Activated CD4-positive, CD25-positive, alpha-beta regulatory T cell (primary cell): ENCODE measurements at regions not wholly inside any gene's neighbourhood (a gene's known extent, or its start where the extent isn't known, plus 50 kb on each side); places are given as distances from the start of the nearest gene placed in this dataset.
"Not testable (repeated sequence)": the region's sequence is repeated elsewhere in the genome, so short reads cannot be mapped to it uniquely, and the experiment has no call there.

Experiments
- DNase-seq, 4 experiments: peaks; one replicate each; lab custom pipeline; 2025; lab: John Stamatoyannopoulos, UW

DNA sequence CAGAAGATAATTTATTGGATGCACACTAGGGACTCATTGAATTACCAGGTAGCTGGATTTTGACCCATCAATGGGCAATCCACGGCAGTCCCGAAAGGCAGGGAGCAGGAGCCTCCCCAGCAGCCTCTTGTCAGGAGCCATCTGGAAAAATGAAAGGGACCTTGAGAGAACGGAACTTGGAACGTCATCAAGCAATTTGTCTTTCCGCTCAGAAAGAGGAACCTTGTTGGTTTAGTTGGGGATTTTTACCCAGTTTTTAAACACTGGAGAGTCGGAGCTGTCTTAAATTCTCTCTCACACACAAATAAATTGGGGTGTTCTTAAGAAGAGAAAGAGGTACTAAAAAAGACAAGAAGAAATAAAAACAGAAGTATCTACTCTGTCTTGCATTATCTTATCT, 1351.7 kb upstream of the TMEM132C start:
- DNase-seq, result no peak

DNA sequence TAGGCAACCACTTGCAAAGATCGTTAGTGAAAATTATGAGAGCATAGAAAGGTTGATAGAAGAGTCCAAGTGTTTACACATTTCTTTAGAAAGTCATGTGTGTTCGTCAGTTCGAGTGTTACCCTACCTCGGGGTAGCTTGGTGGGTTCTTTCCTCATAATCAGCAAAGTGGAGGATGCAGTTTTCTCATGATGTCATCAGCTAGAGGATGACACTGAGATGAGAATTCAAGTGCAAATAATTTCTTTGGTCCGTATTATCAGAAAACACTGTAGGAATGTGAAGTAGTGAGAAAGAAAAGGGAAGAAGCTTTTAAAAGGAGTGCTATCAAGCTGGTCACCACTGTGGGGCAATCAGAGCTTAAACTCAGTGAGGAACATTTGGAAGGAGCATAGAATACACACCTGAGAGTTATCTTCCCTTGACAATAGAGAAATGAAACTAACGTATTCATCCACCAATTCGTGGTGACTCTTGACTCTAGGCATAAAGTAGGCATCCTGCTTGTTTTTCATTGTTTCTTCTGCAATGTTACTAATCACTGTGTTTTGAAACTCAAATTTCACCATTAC, 1340.9 kb upstream of the TMEM132C start:
- no peak for DNase-seq

DNA sequence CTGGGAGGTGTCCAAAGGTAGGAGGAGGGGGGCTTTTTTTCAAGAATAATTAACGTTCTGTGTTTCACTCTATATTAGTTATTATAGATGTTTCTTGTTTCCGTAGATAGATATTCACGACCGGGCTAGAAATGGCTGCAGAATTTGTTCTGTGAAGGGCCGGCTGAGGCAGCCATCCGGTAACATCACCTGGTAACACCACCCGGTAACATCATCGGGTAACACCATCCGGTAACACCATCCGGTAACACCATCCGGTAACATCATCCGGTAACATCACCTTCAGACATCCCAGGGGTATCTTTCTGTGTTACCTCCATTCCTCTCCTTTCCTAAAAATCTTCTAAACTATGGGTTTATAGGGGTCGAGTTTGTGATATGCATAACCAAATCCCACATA, 1336.7 kb upstream of the TMEM132C start:
- no peak for DNase-seq

DNA sequence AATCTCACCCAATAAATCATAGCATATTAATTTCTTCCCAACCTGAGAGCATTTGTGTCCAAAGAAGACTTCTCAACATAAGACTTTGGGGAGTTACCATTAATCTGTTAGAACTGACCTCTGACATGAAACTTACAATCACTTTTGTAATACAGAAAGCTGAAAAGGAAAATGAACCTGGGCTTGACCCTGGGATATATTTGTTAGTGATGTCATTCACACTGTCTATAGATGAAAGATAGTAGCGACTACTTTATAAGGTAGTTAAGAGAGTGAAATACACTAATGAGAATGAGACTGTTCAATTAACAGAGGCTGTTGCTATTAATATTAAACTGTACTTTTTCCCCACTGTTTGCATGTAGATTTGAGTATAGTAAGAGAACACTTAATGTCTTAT, 1334.8 kb upstream of the TMEM132C start:
- DNase-seq, result no peak

DNA sequence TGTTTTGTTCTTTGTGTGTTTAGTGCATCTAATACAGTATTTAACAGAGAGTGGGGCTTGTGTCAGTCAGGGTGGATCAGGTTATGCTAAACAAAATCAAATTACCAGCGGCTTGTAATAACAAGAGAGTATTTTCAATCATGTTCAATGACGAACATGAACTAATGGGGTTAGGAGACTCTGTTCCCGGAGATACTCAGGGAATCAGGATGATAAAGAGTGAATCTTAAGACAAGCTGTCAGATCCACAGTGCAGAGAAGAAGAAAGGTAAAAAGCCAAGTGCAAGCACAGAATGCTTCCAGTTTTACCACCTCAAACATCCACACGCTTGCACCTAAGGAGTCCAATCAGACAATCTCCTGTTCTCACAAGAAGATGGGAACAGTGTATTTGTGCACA, 1331.5 kb upstream of the TMEM132C start:
- DNase-seq, result no peak

DNA sequence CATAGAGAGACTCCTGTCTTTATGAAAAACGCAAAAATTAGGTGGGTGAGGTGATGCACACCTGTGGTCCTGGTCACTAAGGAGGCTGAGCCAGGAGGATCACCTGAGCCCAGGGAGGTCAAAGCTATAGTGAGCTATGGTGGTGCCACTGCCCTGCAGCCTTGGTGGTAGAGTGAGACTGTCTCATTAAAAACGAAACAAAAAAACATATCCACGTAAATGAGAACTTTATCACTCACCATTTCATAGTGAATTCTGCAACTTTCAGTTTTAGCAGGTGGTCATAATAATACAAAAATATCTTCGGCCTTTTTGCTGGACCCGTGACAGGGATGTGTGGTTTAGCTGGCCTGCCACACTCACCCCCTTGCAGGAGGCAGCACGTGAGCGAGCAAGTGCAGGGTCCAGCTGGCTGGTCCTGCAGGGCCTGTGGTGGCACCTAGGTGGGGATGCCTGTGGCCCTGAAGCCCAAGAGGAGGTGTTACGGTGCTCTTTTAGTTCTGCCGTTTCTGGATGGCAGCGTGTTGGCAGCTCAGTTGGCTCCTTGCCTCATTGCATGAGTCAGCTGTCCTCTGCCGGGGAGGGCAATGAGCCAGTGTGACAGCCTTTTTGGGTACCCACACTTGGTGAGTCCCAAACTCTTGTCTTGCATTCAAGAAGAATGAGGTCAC, 1330.7 kb upstream of the TMEM132C start:
- DNase-seq, result no peak

DNA sequence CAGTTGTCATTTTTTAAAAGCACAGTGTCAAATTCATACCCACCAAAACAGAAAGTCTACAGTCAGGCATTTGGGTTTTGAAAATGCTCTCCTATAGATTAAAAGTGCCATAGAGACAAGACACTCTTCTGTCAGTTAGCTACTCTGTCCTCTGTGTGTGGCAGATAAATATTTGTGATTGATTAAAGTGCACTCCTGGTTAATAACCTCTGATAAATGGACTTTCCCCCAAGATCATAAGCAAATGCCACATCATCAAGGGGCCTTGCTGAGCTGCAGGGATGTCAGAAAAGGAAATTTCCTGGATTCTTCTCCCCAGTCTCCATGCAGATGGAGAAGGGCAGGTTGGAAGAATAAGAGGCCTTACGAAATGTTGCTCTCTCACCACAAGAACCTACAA, 1329.5 kb upstream of the TMEM132C start:
- no peak for DNase-seq

DNA sequence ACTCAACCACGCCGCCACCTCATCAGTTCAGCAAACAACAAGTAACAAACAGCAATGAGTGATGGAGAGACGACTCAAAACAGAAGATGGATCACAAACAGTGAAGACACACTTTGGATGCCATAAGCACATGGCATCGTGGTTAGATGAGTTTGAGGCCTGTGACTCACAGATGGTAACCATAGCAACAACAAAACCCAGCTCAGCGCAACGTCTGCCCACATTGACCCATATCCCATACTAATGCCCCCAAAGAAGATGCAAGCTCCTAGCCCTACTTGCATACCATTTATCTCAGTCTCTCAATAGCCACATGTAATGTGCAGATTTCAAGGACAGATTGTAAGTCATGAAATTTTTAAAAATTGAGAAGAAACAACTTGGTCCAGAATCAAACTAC, 1322.3 kb upstream of the TMEM132C start:
- no peak for DNase-seq

DNA sequence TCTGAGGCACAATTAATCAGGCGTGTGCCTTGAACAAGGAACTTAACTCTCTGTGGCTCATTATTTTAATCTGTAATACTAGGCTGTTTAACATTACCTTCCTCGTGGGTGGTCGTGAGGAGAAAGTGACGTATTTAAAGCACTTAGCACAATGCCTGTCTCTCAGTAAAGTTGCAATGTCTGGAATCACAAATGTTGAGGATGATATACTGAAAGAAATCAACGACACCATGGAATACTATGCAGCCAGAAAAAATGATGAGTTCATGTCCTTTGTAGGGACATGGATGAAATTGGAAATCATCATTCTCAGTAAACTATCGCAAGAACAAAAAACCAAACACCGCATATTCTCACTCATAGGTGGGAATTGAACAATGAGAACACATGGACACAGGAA, 1320.0 kb upstream of the TMEM132C start:
- not testable (repeated sequence) for DNase-seq

DNA sequence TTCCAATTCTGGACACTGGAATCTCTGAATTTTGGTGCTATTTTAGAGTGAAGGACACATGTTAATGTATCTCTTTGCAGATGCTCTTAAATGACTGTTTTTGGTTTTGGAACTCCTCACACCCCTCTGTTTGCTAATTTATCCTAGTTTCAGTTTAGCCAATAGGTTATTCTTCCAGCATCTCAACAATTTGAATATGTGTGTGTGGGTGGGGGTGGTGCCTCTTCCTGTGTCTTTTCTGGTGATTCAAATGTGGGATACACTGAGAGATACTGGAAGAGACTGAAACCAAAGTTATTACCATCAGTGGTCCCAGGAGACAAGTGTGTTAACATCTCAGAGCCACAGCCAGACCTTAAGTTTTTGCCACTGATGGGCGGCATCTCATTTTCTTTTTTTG, 1317.4 kb upstream of the TMEM132C start:
- DNase-seq, result no peak

DNA sequence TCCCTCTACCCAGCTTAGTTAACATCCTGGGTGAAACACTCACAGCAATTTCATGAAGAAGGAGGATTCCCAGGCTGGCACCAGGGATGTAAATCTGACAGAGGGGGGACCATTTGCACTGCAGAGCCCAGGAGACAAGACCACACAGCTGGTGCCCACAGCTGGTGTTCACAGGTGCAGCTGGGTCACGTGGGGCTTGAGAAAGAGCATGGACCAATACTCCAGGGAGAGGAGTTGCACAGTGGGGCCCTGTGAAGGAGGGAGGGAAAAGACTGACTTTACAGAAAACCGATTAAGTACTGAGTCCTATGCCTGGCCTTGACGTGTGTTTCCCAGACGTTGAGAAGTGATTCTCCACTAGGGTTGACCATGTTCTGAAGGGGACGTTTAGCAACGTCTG, 1316.7 kb upstream of the TMEM132C start:
- no peak for DNase-seq

DNA sequence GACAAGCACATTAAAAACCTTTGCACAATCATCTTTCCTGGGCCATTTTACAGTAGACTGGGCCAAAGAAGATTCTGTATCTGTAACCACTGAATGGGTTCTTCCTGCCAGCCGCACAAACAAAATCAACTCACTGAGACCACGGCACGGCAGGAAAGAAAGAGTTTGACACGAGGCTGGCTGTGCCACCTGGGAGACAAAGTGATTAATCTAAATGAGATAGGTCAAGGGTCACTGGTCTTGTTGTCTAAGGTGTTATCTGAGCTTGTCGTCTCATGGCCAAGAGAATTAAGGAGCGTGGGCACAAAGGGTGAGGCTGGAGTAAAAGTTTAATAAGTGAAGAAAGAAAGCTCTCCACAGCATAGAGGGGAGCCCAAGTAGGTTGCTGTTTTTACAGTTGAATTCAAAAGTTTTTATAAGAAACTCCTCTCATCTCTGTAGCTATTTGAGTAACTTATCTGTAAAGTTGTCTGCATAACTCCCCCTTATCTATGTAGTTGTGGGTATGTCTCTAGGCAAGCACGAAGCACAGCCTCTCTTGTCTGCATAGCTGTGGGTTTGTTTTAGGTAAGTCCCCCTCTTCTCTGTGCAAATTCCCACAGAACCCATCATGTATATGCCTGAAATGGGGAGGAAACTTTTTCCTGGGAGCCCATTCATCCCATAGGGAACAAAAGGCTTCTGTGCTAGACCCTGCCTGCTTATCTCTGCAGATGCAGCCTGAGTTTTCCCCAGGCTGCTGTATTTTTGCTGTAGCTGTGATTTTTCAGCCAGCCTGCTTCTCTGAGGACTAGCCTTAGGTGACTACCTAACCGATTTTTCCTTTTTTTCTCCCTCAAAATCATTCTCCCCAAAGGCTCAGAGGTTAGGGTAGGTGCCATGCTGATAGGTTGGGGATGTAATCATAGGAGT, 1314.6 kb upstream of the TMEM132C start:
- no peak for DNase-seq

DNA sequence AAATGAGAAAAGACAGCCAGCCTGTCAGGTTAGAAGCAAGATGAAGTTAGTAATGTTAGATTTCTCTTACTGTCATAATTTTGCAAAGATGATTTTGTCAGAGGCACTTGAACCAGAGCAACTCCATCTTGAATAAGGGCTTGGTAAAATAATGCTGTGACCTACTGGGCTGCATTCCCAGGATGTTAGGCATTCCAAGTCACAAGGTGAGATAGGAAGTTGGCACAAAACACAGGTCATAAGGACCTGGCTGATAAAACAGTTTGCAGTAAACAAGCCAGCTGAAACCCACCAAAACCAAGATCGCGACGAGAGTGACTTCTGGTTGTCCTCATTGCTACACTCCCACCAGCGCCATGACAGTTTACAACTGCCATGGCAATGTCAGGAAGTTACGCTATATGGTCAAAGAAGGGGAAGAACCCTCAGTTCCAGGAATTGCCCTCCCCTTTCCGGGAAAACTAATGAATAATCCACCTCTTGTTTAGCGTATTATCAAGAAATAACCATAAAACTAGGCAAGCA, 1313.5 kb upstream of the TMEM132C start:
- no peak for DNase-seq

DNA sequence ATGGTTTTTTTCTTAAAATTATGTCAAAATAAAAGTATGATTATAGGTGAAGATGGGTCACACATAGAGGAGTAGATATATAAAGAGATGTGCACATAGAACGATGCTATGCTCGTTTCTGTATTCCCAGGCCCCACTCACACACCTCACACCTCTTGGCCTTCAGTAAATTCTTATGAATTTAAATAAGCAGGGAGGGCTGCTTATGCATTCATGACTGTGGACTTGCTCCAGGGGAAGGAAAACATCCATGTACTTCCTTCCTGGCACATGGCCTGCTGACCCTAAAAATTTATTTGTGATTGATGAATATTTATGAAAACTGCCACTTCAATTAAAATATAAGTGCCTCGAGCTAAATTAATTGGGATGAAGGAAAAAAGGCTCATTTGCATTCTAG, 1306.7 kb upstream of the TMEM132C start:
- no peak for DNase-seq

DNA sequence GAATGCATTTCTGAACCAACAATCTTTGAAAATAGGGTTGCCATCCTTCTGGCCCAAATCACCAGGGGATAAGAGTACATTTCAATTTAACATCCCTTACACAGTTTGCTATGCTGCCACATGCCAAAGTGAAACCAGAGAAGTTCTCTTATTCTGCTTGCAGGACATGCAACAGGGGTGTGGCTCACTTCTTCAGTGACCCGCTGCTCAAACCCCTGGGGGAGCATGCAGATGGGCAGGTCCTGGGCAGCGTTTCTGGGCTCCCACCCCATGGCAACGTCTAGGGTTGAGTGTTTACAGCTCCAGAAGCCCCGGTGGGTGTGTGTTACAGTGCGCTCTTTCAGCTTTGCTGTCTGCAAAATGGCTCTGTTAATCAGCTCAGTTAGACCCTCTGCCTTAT, 1306.3 kb upstream of the TMEM132C start:
- no peak for DNase-seq

DNA sequence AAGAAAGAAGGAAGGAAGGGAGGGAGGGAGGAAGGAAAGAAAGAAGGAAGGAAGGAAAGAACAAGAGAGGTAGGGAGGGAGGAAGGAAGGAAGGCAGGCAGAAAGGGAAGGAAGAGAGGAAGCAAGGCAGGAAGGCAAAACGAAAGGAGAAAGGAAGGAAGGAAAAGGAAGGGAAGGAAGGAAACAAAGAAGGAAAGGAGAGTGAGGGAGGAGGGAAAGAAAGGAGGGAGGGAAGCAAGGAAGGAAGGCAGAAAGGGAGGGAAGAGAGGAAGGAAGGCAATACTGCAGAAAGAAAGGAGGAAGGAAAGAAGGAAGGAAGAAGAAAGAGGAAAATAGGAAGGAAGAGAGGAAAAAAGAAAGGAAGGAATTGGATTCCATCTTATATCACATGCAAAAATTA, 1303.1 kb upstream of the TMEM132C start:
- no peak for DNase-seq

DNA sequence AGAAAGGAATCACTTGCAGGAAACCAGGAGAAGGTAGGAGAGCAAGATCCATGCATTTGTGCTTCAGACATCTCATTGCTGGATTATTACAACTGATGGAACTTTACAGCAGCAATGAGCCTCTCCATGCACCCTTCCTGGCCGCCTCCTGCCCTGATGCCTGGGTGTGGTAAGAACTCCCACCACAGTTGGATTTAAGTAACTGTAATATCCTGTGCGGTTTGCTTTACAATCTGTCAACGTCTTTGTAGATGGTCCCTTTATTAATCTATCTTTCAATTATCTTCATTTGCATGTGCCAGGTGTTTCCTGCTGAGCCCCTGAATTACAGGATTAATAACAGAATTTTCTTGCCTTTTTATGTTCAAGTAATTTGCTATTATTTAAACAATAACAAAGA, 1300.5 kb upstream of the TMEM132C start:
- DNase-seq, result no peak

DNA sequence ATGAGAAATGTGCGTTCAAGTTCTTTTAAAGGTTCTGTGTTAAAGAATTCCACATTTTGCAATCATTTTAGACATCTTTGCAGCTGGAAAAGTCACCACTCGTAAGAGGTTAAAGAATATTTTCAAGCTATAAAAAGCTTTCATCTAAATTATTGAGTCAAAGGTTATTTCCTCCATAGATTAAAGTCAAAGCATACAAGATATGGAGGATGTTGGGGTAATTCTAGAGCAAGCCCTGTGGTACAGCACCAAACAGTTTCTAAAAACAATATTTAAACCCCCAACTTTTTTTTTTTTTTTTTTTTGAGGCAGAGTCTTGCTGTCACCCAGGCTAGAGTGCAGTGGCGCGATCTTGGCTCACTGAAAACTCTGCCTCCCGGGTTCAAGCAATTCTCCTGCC, 1299.8 kb upstream of the TMEM132C start:
- DNase-seq, result no peak

DNA sequence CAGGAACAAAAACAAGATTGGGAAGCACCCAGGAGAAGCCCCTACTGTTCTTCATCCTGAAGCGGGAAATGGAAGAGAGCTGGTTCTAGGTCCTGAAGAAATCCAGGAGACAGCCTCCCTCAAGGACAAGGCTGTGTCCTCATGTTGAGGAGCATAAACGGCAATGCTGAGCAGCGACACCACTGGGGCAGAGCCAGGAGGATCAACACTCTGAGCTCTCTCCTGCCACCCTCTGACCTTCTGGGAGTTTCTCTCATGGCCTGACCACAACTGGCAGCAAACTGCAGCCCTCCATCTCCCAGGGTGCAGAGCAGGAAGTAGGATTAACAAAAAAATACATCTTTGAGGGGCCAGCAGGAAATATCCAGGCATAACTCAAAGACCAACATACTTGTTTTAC, 1292.2 kb upstream of the TMEM132C start:
- DNase-seq, result no peak

DNA sequence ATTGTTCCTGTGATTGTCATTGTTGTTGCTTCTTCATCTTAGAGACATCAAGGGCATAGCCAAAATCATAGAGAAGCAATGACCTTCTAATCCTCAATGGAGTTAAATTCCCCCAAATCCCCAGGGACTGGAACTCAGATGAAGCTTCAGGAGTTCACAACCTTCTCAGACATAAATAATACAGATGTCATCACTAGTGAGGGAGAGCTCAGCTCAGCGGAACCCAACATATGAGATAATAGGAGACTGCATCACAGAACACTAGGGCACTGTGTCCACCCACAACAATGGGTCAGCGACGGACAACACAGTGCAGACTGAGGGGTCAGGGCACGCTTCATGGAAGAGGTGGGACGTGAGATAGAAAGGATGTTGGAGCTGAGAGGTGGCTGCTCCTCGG, 1290.4 kb upstream of the TMEM132C start:
- DNase-seq, result no peak

DNA sequence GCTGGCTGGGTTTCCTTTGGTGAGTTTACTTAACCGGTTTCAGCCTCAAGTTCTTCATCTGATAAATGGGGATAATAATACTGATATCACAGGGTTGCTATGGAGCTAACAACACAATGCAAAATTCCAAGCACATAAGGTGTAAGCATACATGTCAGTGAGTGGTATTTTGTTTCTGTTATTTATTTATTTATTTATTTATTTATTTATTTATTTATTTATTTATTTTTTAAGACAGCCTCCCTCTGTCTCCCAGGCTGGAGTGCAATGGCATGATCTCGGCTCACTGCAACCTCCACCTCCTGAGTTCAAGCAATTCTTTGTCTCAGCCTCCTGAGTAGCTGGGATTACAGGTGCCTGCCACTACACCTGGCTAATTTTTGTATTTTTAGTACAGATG, 1287.4 kb upstream of the TMEM132C start:
- not testable (repeated sequence) for DNase-seq

DNA sequence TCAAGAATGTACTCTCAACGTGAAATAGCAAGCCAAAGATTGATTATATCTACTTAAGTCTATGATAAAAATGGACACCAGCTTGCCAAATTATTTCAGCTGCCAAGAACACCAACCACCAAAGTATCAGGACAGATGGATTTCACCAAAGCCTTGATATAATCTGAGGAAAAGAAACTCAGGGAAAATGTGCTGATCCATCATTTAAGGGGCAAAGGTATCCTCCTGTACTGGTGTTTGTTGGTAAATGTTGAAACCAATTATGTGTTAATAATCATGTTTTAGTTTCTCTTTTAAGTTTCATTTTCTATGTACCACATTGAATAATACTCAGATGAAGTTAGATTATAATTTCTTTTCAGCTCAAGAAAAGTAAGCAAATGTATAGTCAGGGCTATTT, 1284.3 kb upstream of the TMEM132C start:
- no peak for DNase-seq

DNA sequence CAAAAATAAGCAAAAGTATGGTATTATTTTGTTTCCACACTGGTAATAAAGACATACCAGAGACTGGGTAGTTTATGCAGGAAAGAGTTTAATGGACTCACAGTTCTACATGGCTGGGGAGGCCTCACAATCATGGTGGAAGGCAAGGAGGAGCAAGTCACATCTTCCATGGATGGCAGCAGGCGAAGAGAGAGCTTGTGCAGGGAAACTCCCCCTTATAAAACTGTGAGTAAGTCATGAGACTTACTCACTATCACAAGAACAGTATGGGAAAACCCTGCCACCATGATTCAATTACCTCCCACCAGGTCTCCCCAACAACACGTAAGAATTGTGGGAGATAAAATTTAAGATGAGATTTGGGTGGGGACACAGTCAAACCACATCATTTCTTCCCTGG, 1283.2 kb upstream of the TMEM132C start:
- not testable (repeated sequence) for DNase-seq
